ENCODE measurements at regions not wholly inside any gene's neighbourhood (a gene's known extent, or its start where the extent isn't known, plus 50 kb on each side); places are given as distances from the start of the nearest gene placed in this dataset.
"Not testable (repeated sequence)": the region's sequence is repeated elsewhere in the genome, so short reads cannot be mapped to it uniquely, and the experiment has no call there.

GRCh38 chr14:106618471-106618951 lies 1092.1 kb downstream of the TMEM121 start:
- H3K9me3 Mint-ChIP-seq; H3K4me1 Mint-ChIP-seq (ENCODE audit: low read depth); H3K9me3 ChIP-seq (ENCODE audit: control insufficient read depth in 1 of 2, insufficient read depth in 1 of 2, low read length in 2 of 2); H3K27ac Mint-ChIP-seq; H3K4me3 Mint-ChIP-seq; H3K4me1 ChIP-seq (ENCODE audit: insufficient read depth, low read length); H3K4me3 ChIP-seq (ENCODE audit: low read length); H3K27me3 ChIP-seq (ENCODE audit: control insufficient read depth in 1 of 2, insufficient read depth in 2 of 2, low read length in 2 of 2); intact Hi-C loops (cut with DNase I, micrococcal nuclease); POLR2A ChIA-PET; H3K36me3 ChIP-seq (ENCODE audit: insufficient read depth, low read length); H3K36me3 Mint-ChIP-seq (ENCODE audit: low read depth); H3K27ac ChIP-seq (ENCODE audit: low read depth in 1 of 2, low read length in 2 of 2): not testable (repeated sequence)
- ATAC-seq (ENCODE audit: poor library complexity) (peak; percentile 71), DNase-seq (peak; percentile 49 to 83 (median 70))
- TF ChIP-seq, protein P1, sequence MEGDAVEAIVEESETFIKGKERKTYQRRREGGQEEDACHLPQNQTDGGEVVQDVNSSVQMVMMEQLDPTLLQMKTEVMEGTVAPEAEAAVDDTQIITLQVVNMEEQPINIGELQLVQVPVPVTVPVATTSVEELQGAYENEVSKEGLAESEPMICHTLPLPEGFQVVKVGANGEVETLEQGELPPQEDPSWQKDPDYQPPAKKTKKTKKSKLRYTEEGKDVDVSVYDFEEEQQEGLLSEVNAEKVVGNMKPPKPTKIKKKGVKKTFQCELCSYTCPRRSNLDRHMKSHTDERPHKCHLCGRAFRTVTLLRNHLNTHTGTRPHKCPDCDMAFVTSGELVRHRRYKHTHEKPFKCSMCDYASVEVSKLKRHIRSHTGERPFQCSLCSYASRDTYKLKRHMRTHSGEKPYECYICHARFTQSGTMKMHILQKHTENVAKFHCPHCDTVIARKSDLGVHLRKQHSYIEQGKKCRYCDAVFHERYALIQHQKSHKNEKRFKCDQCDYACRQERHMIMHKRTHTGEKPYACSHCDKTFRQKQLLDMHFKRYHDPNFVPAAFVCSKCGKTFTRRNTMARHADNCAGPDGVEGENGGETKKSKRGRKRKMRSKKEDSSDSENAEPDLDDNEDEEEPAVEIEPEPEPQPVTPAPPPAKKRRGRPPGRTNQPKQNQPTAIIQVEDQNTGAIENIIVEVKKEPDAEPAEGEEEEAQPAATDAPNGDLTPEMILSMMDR (IDR thresholded peaks at IDR 0.05), result peak; percentile 67
- H3K27me3 Mint-ChIP-seq, result peaks cover 48% of the 10 kb centered on the region
- CTCF ChIA-PET, result interaction anchor here (0.5 to 2.5 kb wide), 10 partner anchors 9 to 78 kb away, joined by 3 to 14 read pairs (median 4); no protein-coding TSS in a partner anchor

DNA sequence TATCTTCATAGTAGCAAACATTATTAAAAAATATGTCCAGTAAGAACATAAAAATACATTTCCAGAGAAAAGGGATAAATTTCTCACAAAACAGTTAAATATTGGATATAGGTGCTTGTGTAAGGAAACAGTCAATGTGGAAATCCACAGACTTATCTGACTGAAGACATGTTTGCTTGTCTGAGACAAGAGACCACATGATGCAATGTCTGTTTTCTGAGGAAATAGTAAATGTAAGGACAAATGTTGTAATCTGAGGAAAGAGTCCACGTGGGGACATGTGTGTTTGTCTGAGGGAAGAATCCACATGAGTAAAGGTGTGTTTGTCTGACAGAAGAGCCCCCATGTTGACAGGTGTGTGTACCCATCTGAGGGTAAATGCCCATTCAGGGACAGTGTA lies 1093.2 kb downstream of the TMEM121 start:
- no peaks in the 10 kb centered on the region for H3K27me3 ChIP-seq (ENCODE audit: control insufficient read depth in 1 of 2, insufficient read depth in 2 of 2, low read length in 2 of 2)
- no peaks in the 10 kb centered on the region for H3K36me3 ChIP-seq (ENCODE audit: insufficient read depth, low read length)
- POLR2A ChIA-PET, result no interaction called here
- no peak overlapping the region for H3K4me3 ChIP-seq (ENCODE audit: low read length)
- DNase-seq, result no peak
- CTCF ChIA-PET, result interaction anchor here (2.3 to 2.5 kb wide), 2 partner anchors 14 to 44 kb away, joined by 13 to 14 read pairs; no protein-coding TSS in a partner anchor
- no peaks in the 10 kb centered on the region for H3K9me3 ChIP-seq (ENCODE audit: control insufficient read depth in 1 of 2, insufficient read depth in 1 of 2, low read length in 2 of 2)
- no peak overlapping the region for H3K4me3 Mint-ChIP-seq
- no peak for ATAC-seq (ENCODE audit: poor library complexity)
- no peaks in the 10 kb centered on the region for H3K9me3 Mint-ChIP-seq
- H3K36me3 Mint-ChIP-seq (ENCODE audit: low read depth), result no peaks in the 10 kb centered on the region
- H3K27me3 Mint-ChIP-seq, result peaks cover 42% of the 10 kb centered on the region
- H3K4me1 Mint-ChIP-seq (ENCODE audit: low read depth), result peaks cover 8% of the 10 kb centered on the region
- no peak overlapping the region for H3K27ac ChIP-seq (ENCODE audit: low read depth in 1 of 2, low read length in 2 of 2)
- intact Hi-C loops (cut with DNase I, micrococcal nuclease), result no loop called here
- TF ChIP-seq, protein P1 (IDR thresholded peaks at IDR 0.05), result no peak
- peaks cover 9% of the 10 kb centered on the region for H3K4me1 ChIP-seq (ENCODE audit: insufficient read depth, low read length)
- no peak overlapping the region for H3K27ac Mint-ChIP-seq

DNA sequence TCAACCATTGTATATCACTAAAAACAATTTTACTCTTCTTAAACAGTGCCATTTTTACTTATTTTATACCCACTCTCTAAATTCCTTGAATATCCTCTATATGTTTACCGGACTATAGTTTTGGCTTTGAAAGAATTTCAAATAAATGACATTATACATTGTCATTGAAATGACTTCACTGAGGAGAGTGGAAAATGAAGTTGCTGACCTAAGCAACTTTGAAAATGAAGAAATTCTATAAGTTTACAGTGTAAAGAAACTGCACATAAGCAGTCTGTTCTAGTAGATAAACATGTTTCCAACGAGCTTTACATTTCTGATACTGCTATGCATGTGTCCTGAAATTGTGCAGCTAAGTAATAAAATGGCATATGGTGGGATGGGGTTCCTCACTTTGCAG lies 1094.0 kb downstream of the TMEM121 start:
- TF ChIP-seq, protein P1 (IDR thresholded peaks at IDR 0.05), result no peak

More for the DNA sequence above, 1094.0 kb downstream of the TMEM121 start:
- Histone ChIP-seq H3K27me3 (ENCODE audit: control insufficient read depth in 1 of 2, insufficient read depth in 2 of 2, low read length in 2 of 2) (no peaks in the 10 kb centered on the region), H3K36me3 (ENCODE audit: insufficient read depth, low read length) (no peaks in the 10 kb centered on the region), H3K4me3 (ENCODE audit: low read length) (no peak overlapping the region), H3K27ac (ENCODE audit: low read depth in 1 of 2, low read length in 2 of 2) (no peak overlapping the region), H3K4me1 (ENCODE audit: insufficient read depth, low read length) (peaks cover 9% of the 10 kb centered on the region), H3K9me3 (ENCODE audit: control insufficient read depth in 1 of 2, insufficient read depth in 1 of 2, low read length in 2 of 2) (no peaks in the 10 kb centered on the region)
- no peak for DNase-seq
- Mint-ChIP-seq H3K4me1 (ENCODE audit: low read depth) (peaks cover 8% of the 10 kb centered on the region), H3K36me3 (ENCODE audit: low read depth) (no peaks in the 10 kb centered on the region), H3K27me3 (peaks cover 42% of the 10 kb centered on the region), H3K4me3 (no peak overlapping the region), H3K27ac (no peak overlapping the region), H3K9me3 (no peaks in the 10 kb centered on the region)
- ChIA-PET CTCF (no interaction called here), POLR2A (no interaction called here)
- intact Hi-C loops (cut with DNase I, micrococcal nuclease), result no loop called here
- no peak for ATAC-seq (ENCODE audit: poor library complexity)

Measured in CD4-positive, alpha-beta T cell (primary cell).